Muscle layer of colon (tissue), 2 donors: ENCODE measurements at regions not wholly inside any gene's neighbourhood (a gene's known extent, or its start where the extent isn't known, plus 50 kb on each side); places are given as distances from the start of the nearest gene placed in this dataset.
"Not testable (repeated sequence)": the region's sequence is repeated elsewhere in the genome, so short reads cannot be mapped to it uniquely, and the experiment has no call there.

Experiments
- H3K27ac ChIP-seq: one replicate; pipeline ENCODE4 v1.7.0; 2013; ENCODE audit warnings: low read depth, mild to moderate bottlenecking, low read length, moderate library complexity
- H3K27me3 ChIP-seq, 2 donors: one replicate each; pipeline ENCODE4 v1.7.0; 2013; ENCODE audit warnings: low read length in 2 of 2, mild to moderate bottlenecking in 2 of 2; ENCODE audit not compliant: insufficient read depth in 2 of 2, control insufficient read depth in 1 of 2
- H3K36me3 ChIP-seq: one replicate; pipeline ENCODE4 v1.7.0; 2013; ENCODE audit warnings: mild to moderate bottlenecking, low read length; ENCODE audit not compliant: insufficient read depth
- H3K4me1 ChIP-seq: one replicate; pipeline ENCODE4 v1.7.0; 2013; ENCODE audit warnings: mild to moderate bottlenecking, low read length; ENCODE audit not compliant: insufficient read depth
- H3K4me3 ChIP-seq, 2 donors: one replicate each; pipeline ENCODE4 v1.7.0; 2013; ENCODE audit warnings: low read length in 2 of 2, low read depth in 1 of 2, mild to moderate bottlenecking in 1 of 2, moderate library complexity in 1 of 2
- H3K9ac ChIP-seq: one replicate; pipeline ENCODE4 v1.7.0; 2013; ENCODE audit warnings: low read length
- H3K9me3 ChIP-seq: one replicate; pipeline ENCODE4 v1.7.0; 2013; ENCODE audit warnings: mild to moderate bottlenecking, low read length
- donor health status: abdominal sarcoma.
- donor health status: Adenocarcinoma of cecum.

- no peaks in the 10 kb centered on the region for H3K9me3 ChIP-seq
- H3K4me1 ChIP-seq = no peaks in the 10 kb centered on the region
- H3K27ac ChIP-seq = no peak overlapping the region
- H3K27me3 ChIP-seq = no peaks in the 10 kb centered on the region
- H3K36me3 ChIP-seq = no peaks in the 10 kb centered on the region
- no peak overlapping the region for H3K9ac ChIP-seq
- no peak overlapping the region for H3K4me3 ChIP-seq
Observed at GRCh38 chr16:63907251-63907650, 1214.6 kb downstream of the CDH11 start.

- H3K4me3 ChIP-seq = no peak overlapping the region
- no peaks in the 10 kb centered on the region for H3K4me1 ChIP-seq
- no peak overlapping the region for H3K27ac ChIP-seq
- no peaks in the 10 kb centered on the region for H3K9me3 ChIP-seq
- no peaks in the 10 kb centered on the region for H3K27me3 ChIP-seq
- no peaks in the 10 kb centered on the region for H3K36me3 ChIP-seq
- no peak overlapping the region for H3K9ac ChIP-seq
Observed at GRCh38 chr16:63904930-63905329, 1216.9 kb downstream of the CDH11 start.

GRCh38 chr16:63904182-63904581 is 1217.7 kb downstream of the CDH11 start:
- Histone ChIP-seq H3K4me3 (no peak overlapping the region), H3K27me3 (no peaks in the 10 kb centered on the region), H3K27ac (no peak overlapping the region), H3K4me1 (no peaks in the 10 kb centered on the region), H3K36me3 (no peaks in the 10 kb centered on the region), H3K9me3 (no peaks in the 10 kb centered on the region), H3K9ac (no peak overlapping the region)

- no peaks in the 10 kb centered on the region for H3K9me3 ChIP-seq
- H3K36me3 ChIP-seq = no peaks in the 10 kb centered on the region
- H3K9ac ChIP-seq = no peak overlapping the region
- no peaks in the 10 kb centered on the region for H3K4me1 ChIP-seq
- no peak overlapping the region for H3K4me3 ChIP-seq
- H3K27ac ChIP-seq = no peak overlapping the region
- H3K27me3 ChIP-seq = no peaks in the 10 kb centered on the region
Observed at GRCh38 chr16:63896383-63897109, 1225.3 kb downstream of the CDH11 start.

GRCh38 chr16:63890723-63891122 is 1231.1 kb downstream of the CDH11 start:
- H3K9me3 ChIP-seq = no peaks in the 10 kb centered on the region
- peaks cover 9% of the 10 kb centered on the region for H3K4me1 ChIP-seq
- H3K27ac ChIP-seq = no peak overlapping the region
- H3K9ac ChIP-seq = no peak overlapping the region
- H3K4me3 ChIP-seq = no peak overlapping the region
- H3K27me3 ChIP-seq = no peaks in the 10 kb centered on the region
- H3K36me3 ChIP-seq = no peaks in the 10 kb centered on the region

- H3K4me1 ChIP-seq = peaks cover 9% of the 10 kb centered on the region
- no peaks in the 10 kb centered on the region for H3K27me3 ChIP-seq
- H3K36me3 ChIP-seq = no peaks in the 10 kb centered on the region
- no peak overlapping the region for H3K9ac ChIP-seq
- no peaks in the 10 kb centered on the region for H3K9me3 ChIP-seq
- no peak overlapping the region for H3K4me3 ChIP-seq
- no peak overlapping the region for H3K27ac ChIP-seq
Observed at GRCh38 chr16:63890081-63890480, 1231.8 kb downstream of the CDH11 start.

- Histone ChIP-seq H3K4me3 (no peak overlapping the region), H3K27ac (no peak overlapping the region), H3K9me3 (no peaks in the 10 kb centered on the region), H3K36me3 (no peaks in the 10 kb centered on the region), H3K9ac (no peak overlapping the region), H3K27me3 (no peaks in the 10 kb centered on the region), H3K4me1 (no peaks in the 10 kb centered on the region)
Observed at GRCh38 chr16:63883091-63883490, 1238.8 kb downstream of the CDH11 start.

- Histone ChIP-seq H3K27me3 (no peaks in the 10 kb centered on the region), H3K36me3 (no peaks in the 10 kb centered on the region), H3K9me3 (no peaks in the 10 kb centered on the region), H3K4me1 (no peaks in the 10 kb centered on the region), H3K4me3 (no peak overlapping the region), H3K27ac (no peak overlapping the region), H3K9ac (no peak overlapping the region)
Observed at GRCh38 chr16:63882576-63882975, 1239.3 kb downstream of the CDH11 start.

- Histone ChIP-seq H3K9me3 (no peaks in the 10 kb centered on the region), H3K9ac (no peak overlapping the region), H3K4me3 (no peak overlapping the region)
Observed at GRCh38 chr16:63880948-63881347, 1240.9 kb downstream of the CDH11 start.

GRCh38 chr16:63877401-63877800 is 1244.5 kb downstream of the CDH11 start:
- Histone ChIP-seq H3K36me3 (no peaks in the 10 kb centered on the region), H3K9me3 (no peaks in the 10 kb centered on the region), H3K4me1 (no peaks in the 10 kb centered on the region), H3K27me3 (no peaks in the 10 kb centered on the region), H3K27ac (no peak overlapping the region), H3K9ac (no peak overlapping the region), H3K4me3 (no peak overlapping the region)

More at GRCh38 chr16:63880948-63881347, 1240.9 kb downstream of the CDH11 start:
- no peaks in the 10 kb centered on the region for H3K27me3 ChIP-seq
- H3K4me1 ChIP-seq = no peaks in the 10 kb centered on the region
- H3K36me3 ChIP-seq = no peaks in the 10 kb centered on the region
- no peak overlapping the region for H3K27ac ChIP-seq

GRCh38 chr16:63876103-63876502 is 1245.8 kb downstream of the CDH11 start:
- Histone ChIP-seq H3K27me3 (no peaks in the 10 kb centered on the region), H3K9me3 (no peaks in the 10 kb centered on the region), H3K4me1 (no peaks in the 10 kb centered on the region), H3K36me3 (no peaks in the 10 kb centered on the region), H3K4me3 (no peak overlapping the region), H3K27ac (no peak overlapping the region), H3K9ac (no peak overlapping the region)

- not testable (repeated sequence) for H3K4me3 ChIP-seq, H3K9me3 ChIP-seq, H3K27ac ChIP-seq, H3K27me3 ChIP-seq, H3K9ac ChIP-seq, H3K36me3 ChIP-seq, H3K4me1 ChIP-seq
Observed at GRCh38 chr16:63860700-63861099, 1261.2 kb downstream of the CDH11 start.
